ENCODE measurements at regions not wholly inside any gene's neighbourhood (a gene's known extent, or its start where the extent isn't known, plus 50 kb on each side); places are given as distances from the start of the nearest gene placed in this dataset.
A peak's percentile ranks its signal among the peaks of the same experiment; 100 is the strongest.

DNA sequence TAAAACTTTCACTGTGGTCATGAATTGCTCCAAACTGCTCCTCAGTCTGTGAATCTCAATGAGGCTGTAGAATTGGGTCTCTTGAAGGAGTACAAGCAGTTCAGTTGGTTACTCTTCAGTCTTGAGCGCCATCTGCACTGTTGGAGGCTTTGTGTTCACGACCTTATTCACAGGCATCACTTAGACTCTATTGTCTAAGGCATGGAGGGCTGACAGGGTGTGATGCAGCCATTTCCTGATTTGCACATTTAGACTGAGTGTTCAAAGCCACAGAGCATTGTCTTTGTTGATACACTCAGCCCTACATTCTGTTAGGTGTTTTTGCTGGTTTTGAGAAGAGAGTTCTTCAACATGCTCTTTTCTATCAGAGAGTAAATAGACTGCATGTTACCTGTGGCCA, 355.9 kb upstream of the RIOK2 start:
- H3K4me3 ChIP-seq, result no peak overlapping the region
- TF ChIP-seq, protein P1, sequence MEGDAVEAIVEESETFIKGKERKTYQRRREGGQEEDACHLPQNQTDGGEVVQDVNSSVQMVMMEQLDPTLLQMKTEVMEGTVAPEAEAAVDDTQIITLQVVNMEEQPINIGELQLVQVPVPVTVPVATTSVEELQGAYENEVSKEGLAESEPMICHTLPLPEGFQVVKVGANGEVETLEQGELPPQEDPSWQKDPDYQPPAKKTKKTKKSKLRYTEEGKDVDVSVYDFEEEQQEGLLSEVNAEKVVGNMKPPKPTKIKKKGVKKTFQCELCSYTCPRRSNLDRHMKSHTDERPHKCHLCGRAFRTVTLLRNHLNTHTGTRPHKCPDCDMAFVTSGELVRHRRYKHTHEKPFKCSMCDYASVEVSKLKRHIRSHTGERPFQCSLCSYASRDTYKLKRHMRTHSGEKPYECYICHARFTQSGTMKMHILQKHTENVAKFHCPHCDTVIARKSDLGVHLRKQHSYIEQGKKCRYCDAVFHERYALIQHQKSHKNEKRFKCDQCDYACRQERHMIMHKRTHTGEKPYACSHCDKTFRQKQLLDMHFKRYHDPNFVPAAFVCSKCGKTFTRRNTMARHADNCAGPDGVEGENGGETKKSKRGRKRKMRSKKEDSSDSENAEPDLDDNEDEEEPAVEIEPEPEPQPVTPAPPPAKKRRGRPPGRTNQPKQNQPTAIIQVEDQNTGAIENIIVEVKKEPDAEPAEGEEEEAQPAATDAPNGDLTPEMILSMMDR (IDR thresholded peaks at IDR 0.05; ENCODE audit: borderline replicate concordance), result no peak
- no peaks in the 10 kb centered on the region for H3K4me1 ChIP-seq
- no peaks in the 10 kb centered on the region for H3K27me3 ChIP-seq (ENCODE audit: low read depth)
- no peak overlapping the region for H3K27ac ChIP-seq (replicated peaks)
- H3K9me3 ChIP-seq (replicated peaks), result no peaks in the 10 kb centered on the region
- intact Hi-C loops (cut with micrococcal nuclease), result loop anchor here (10.0 kb wide), 1 partner anchor 304 kb away; no protein-coding TSS in a partner anchor
- no peak for DNase-seq
- no peaks in the 10 kb centered on the region for H3K36me3 ChIP-seq

DNA sequence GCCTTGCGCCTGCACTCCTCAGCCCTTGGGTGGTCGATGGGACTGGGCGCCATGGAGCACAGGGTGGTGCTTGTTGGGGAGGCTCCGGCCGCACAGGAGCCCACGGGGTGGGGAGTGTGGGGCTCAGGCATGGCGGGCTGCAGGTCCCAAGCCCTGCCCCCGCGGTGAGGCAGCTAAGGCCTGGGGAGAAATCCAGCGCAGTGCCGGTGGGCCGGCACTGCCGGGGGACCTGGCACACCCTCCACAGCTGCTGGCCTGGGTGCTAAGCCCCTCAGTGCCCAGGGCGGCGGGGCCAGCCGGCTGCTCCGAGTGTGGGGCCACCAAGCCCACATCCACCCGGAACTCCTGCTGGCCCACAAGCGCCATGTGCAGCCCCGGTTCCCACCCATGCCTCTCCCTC, 358.8 kb upstream of the RIOK2 start:
- Histone ChIP-seq H3K9me3 (replicated peaks) (no peaks in the 10 kb centered on the region), H3K27me3 (ENCODE audit: low read depth) (no peaks in the 10 kb centered on the region), H3K4me3 (no peak overlapping the region), H3K27ac (replicated peaks) (no peak overlapping the region), H3K4me1 (peaks cover 4% of the 10 kb centered on the region), H3K36me3 (no peaks in the 10 kb centered on the region)
- TF ChIP-seq, protein P1 (IDR thresholded peaks at IDR 0.05; ENCODE audit: borderline replicate concordance), result no peak
- intact Hi-C loops (cut with micrococcal nuclease), result no loop called here
- no peak for DNase-seq

DNA sequence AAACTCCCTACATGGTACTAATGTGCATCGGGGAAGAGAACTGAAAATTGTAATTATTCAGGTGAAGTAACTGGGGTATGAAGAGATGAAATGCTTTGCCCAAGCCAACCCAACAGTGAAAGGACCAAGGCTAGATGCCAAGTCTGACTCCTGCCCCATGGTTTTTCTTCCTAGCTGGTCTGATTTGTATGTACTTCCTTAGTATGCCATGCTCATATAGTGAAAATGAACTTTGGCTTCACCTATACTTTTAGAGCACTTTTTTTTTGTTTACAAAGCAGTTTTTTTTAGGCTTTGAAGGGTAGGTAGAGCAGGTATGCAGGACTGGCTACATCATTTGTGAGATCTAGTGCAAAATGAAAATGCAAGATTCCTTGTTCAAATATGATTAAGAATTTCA, 359.4 kb upstream of the RIOK2 start:
- Histone ChIP-seq H3K4me1 (peaks cover 4% of the 10 kb centered on the region), H3K36me3 (no peaks in the 10 kb centered on the region), H3K27ac (replicated peaks) (peak overlapping the region; percentile 53), H3K27me3 (ENCODE audit: low read depth) (no peaks in the 10 kb centered on the region), H3K9me3 (replicated peaks) (no peaks in the 10 kb centered on the region), H3K4me3 (no peak overlapping the region)
- TF ChIP-seq, protein P1 (IDR thresholded peaks at IDR 0.05; ENCODE audit: borderline replicate concordance), result no peak
- no peak for DNase-seq
- intact Hi-C loops (cut with micrococcal nuclease), result no loop called here

DNA sequence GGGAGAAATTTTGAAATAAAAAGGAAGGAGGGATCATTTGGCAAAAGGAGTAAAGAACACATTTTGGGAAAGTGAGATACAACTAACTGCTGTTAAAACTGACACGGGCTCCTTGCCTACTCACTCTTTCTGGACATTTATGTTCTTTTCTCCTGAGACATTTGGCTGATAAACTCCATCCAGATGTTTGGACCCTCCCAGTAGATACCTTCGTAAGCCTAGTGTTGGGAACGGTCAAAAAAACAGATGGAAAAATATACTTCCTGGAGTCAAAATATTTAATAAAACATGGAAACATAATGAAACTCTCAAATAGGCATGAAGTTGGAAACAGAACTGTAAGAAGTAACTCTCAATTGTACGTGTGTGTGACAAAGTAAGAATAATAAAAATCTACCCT, 360.1 kb upstream of the RIOK2 start:
- TF ChIP-seq, protein P1 (IDR thresholded peaks at IDR 0.05; ENCODE audit: borderline replicate concordance), result no peak
- H3K9me3 ChIP-seq (replicated peaks), result no peaks in the 10 kb centered on the region
- no peaks in the 10 kb centered on the region for H3K36me3 ChIP-seq
- no peak for DNase-seq
- H3K27ac ChIP-seq (replicated peaks), result peak overlapping the region; percentile 53
- H3K4me1 ChIP-seq, result peaks cover 6% of the 10 kb centered on the region
- intact Hi-C loops (cut with micrococcal nuclease), result no loop called here
- no peak overlapping the region for H3K4me3 ChIP-seq
- no peaks in the 10 kb centered on the region for H3K27me3 ChIP-seq (ENCODE audit: low read depth)

DNA sequence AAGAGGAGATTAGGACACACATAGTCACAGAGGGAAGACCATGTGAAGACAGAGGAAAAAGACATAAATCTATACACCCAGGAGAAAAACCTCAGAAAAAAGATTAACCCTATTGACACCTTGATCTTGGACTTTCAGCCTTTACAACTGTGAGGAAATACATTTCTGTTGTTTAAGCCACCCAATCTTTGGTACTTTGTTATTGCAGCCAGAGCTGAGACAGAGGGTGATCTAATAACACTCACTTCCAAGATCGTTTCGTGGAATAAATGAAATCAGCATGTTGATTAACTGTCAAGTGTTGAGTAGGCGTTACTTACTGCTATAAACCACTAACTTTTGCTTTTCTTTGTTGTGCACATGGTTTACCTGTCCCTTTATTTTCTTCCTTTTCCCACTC, 361.2 kb upstream of the RIOK2 start:
- TF ChIP-seq, protein P1 (IDR thresholded peaks at IDR 0.05; ENCODE audit: borderline replicate concordance), result no peak
- Histone ChIP-seq H3K27ac (replicated peaks) (peak overlapping the region; percentile 53), H3K36me3 (no peaks in the 10 kb centered on the region), H3K4me1 (peaks cover 9% of the 10 kb centered on the region), H3K4me3 (no peak overlapping the region), H3K9me3 (replicated peaks) (no peaks in the 10 kb centered on the region), H3K27me3 (ENCODE audit: low read depth) (no peaks in the 10 kb centered on the region)
- intact Hi-C loops (cut with micrococcal nuclease), result no loop called here
- DNase-seq, result no peak

DNA sequence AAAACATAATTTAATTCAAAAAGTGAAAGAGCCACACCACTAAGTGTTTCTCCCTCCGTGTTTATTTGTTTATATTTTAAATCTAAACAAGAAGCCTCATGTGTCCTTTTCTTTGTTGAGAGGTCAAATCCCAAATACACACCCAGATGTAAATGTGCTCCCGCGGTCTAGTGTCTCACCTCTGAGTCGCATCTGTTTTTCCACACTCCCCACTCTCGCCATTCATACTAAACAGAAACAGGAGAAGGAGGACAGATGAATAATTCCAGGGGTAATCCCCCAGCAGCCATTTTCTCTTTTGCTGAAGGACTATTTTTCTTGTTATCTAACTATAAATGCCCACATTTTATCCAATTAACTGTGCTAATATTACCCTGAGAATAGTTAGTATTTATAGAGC, 361.6 kb upstream of the RIOK2 start:
- peak overlapping the region; percentile 15 for H3K27ac ChIP-seq (replicated peaks)
- no peaks in the 10 kb centered on the region for H3K27me3 ChIP-seq (ENCODE audit: low read depth)
- TF ChIP-seq, protein P1 (IDR thresholded peaks at IDR 0.05; ENCODE audit: borderline replicate concordance), result no peak
- no peak overlapping the region for H3K4me3 ChIP-seq
- H3K9me3 ChIP-seq (replicated peaks), result no peaks in the 10 kb centered on the region
- DNase-seq, result no peak
- intact Hi-C loops (cut with micrococcal nuclease), result no loop called here
- no peaks in the 10 kb centered on the region for H3K36me3 ChIP-seq
- H3K4me1 ChIP-seq, result peaks cover 9% of the 10 kb centered on the region
